ENCODE measurements at regions not wholly inside any gene's neighbourhood (a gene's known extent, or its start where the extent isn't known, plus 50 kb on each side); places are given as distances from the start of the nearest gene placed in this dataset.

DNA sequence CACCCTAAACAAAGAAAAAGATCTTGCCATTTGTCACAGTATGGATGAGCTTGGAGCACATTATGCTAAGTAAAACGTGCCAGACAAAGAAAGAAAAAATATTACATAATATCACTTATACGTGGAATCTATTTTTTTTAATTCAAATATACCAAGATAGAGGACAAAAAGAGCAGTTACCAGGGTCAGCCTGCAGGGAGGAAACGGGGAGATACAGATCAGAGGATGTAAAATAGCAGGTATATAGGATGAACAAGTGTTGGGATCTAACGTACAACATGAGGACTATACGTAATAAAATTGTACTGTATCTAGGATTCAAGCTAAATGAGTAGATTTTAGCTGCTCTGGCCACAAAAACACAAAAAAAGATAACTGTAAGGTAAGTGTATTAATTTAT is 247.5 kb downstream of the TMEM161B start:
- CTCF ChIA-PET (ENCODE audit: low intra/inter-chr PET ratio) = no interaction called here
- DNase-seq (ENCODE audit: extremely low read depth in 1 of 4, low spot score in 3 of 4) = peak in 1 of 4 experiments; percentile 10
- Histone ChIP-seq H3K27ac (ENCODE audit: extremely low read depth, low read depth, low read length) (no peak overlapping the region), H3K4me2 (ENCODE audit: insufficient read depth, low read length) (no peak overlapping the region), H3K9ac (ENCODE audit: insufficient read depth in 1 of 2, low read depth in 2 of 2, low read length in 2 of 2) (no peak overlapping the region), H3K4me1 (replicated peaks in 1 of 2; ENCODE audit: control insufficient read depth in 2 of 2, insufficient read depth in 2 of 2, low read length in 2 of 2) (no peaks in the 10 kb centered on the region), H3K9me1 (ENCODE audit: control insufficient read depth, insufficient read depth, low read length) (no peaks in the 10 kb centered on the region), H3K79me2 (ENCODE audit: control insufficient read depth, insufficient read depth, low read length) (no peaks in the 10 kb centered on the region), H3K27me3 (ENCODE audit: control insufficient read depth in 2 of 2, insufficient read depth in 2 of 2, low read length in 2 of 2) (no peaks in the 10 kb centered on the region), H3K36me3 (ENCODE audit: control insufficient read depth, insufficient read depth, low read length) (no peaks in the 10 kb centered on the region), H3K4me3 (no peak overlapping the region), H2AFZ (ENCODE audit: low read depth, low read length) (no peak overlapping the region), H3K9me3 (replicated peaks; ENCODE audit: control insufficient read depth, insufficient read depth, low read depth, low read length) (no peaks in the 10 kb centered on the region), H4K20me1 (replicated peaks; ENCODE audit: control insufficient read depth, insufficient read depth, low read length) (no peaks in the 10 kb centered on the region)
- POLR2A ChIA-PET = no interaction called here
- no TSS peak for BruUV-seq (replicated peaks)
- in situ Hi-C loops (cut with MboI) = no loop called here
- TF ChIP-seq CHD1 (IDR thresholded peaks at IDR 0.05; ENCODE audit: low read length) (no peak), TAF7 (tag; IDR thresholded peaks at IDR 0.05) (no peak), ETV5 (CRISPR knock-in tag; IDR thresholded peaks at IDR 0.05; ENCODE audit: low read depth) (no peak), ZNF143 (CRISPR knock-in tag; IDR thresholded peaks at IDR 0.05) (no peak), ETS2 (tag; IDR thresholded peaks at IDR 0.05; ENCODE audit: borderline replicate concordance, poor library complexity, severe bottlenecking) (no peak), POLR2B (IDR thresholded peaks at IDR 0.05; ENCODE audit: low read depth, partially characterized antibody) (no peak), KLF10 (CRISPR knock-in tag; IDR thresholded peaks at IDR 0.05) (no peak)
- TF ChIP-seq, protein P1, sequence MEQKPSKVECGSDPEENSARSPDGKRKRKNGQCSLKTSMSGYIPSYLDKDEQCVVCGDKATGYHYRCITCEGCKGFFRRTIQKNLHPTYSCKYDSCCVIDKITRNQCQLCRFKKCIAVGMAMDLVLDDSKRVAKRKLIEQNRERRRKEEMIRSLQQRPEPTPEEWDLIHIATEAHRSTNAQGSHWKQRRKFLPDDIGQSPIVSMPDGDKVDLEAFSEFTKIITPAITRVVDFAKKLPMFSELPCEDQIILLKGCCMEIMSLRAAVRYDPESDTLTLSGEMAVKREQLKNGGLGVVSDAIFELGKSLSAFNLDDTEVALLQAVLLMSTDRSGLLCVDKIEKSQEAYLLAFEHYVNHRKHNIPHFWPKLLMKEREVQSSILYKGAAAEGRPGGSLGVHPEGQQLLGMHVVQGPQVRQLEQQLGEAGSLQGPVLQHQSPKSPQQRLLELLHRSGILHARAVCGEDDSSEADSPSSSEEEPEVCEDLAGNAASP (IDR thresholded peaks at IDR 0.05) = no peak
- TF ChIP-seq, protein P2, sequence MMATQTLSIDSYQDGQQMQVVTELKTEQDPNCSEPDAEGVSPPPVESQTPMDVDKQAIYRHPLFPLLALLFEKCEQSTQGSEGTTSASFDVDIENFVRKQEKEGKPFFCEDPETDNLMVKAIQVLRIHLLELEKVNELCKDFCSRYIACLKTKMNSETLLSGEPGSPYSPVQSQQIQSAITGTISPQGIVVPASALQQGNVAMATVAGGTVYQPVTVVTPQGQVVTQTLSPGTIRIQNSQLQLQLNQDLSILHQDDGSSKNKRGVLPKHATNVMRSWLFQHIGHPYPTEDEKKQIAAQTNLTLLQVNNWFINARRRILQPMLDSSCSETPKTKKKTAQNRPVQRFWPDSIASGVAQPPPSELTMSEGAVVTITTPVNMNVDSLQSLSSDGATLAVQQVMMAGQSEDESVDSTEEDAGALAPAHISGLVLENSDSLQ (IDR thresholded peaks at IDR 0.05) = no peak
- TF ChIP-seq, protein P3, sequence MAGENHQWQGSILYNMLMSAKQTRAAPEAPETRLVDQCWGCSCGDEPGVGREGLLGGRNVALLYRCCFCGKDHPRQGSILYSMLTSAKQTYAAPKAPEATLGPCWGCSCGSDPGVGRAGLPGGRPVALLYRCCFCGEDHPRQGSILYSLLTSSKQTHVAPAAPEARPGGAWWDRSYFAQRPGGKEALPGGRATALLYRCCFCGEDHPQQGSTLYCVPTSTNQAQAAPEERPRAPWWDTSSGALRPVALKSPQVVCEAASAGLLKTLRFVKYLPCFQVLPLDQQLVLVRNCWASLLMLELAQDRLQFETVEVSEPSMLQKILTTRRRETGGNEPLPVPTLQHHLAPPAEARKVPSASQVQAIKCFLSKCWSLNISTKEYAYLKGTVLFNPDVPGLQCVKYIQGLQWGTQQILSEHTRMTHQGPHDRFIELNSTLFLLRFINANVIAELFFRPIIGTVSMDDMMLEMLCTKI (IDR thresholded peaks at IDR 0.05; ENCODE audit: partially characterized antibody) = no peak
- TF ChIP-seq, protein P4, sequence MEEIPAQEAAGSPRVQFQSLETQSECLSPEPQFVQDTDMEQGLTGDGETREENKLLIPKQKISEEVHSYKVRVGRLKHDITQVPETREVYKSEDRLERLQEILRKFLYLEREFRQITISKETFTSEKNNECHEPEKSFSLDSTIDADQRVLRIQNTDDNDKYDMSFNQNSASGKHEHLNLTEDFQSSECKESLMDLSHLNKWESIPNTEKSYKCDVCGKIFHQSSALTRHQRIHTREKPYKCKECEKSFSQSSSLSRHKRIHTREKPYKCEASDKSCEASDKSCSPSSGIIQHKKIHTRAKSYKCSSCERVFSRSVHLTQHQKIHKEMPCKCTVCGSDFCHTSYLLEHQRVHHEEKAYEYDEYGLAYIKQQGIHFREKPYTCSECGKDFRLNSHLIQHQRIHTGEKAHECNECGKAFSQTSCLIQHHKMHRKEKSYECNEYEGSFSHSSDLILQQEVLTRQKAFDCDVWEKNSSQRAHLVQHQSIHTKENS (CRISPR knock-in tag; IDR thresholded peaks at IDR 0.05) = no peak
- TF ChIP-seq, protein P5, sequence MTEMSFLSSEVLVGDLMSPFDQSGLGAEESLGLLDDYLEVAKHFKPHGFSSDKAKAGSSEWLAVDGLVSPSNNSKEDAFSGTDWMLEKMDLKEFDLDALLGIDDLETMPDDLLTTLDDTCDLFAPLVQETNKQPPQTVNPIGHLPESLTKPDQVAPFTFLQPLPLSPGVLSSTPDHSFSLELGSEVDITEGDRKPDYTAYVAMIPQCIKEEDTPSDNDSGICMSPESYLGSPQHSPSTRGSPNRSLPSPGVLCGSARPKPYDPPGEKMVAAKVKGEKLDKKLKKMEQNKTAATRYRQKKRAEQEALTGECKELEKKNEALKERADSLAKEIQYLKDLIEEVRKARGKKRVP (CRISPR knock-in tag; IDR thresholded peaks at IDR 0.05) = no peak
- TF ChIP-seq, protein P6, sequence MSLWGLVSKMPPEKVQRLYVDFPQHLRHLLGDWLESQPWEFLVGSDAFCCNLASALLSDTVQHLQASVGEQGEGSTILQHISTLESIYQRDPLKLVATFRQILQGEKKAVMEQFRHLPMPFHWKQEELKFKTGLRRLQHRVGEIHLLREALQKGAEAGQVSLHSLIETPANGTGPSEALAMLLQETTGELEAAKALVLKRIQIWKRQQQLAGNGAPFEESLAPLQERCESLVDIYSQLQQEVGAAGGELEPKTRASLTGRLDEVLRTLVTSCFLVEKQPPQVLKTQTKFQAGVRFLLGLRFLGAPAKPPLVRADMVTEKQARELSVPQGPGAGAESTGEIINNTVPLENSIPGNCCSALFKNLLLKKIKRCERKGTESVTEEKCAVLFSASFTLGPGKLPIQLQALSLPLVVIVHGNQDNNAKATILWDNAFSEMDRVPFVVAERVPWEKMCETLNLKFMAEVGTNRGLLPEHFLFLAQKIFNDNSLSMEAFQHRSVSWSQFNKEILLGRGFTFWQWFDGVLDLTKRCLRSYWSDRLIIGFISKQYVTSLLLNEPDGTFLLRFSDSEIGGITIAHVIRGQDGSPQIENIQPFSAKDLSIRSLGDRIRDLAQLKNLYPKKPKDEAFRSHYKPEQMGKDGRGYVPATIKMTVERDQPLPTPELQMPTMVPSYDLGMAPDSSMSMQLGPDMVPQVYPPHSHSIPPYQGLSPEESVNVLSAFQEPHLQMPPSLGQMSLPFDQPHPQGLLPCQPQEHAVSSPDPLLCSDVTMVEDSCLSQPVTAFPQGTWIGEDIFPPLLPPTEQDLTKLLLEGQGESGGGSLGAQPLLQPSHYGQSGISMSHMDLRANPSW (CRISPR knock-in tag; IDR thresholded peaks at IDR 0.05) = no peak
- FAIRE-seq = no peak
- WGBS (ENCODE audit: insufficient coverage, low coverage, missing lambda C conversion rate) = 5% methylated on average over 5 of the region's 5 CpGs
- intact Hi-C loops (cut with micrococcal nuclease) = no loop called here
- ATAC-seq = no peak

Data from K562 (cell line).